Loucy (cell line): ENCODE measurements at regions not wholly inside any gene's neighbourhood (a gene's known extent, or its start where the extent isn't known, plus 50 kb on each side); places are given as distances from the start of the nearest gene placed in this dataset.

Experiments
- EZH2phosphoT487 ChIP-seq: fragments of 200-600 bp; IDR thresholded peaks from 2 replicates; pipeline ENCODE4 v1.6.1; 2018; ENCODE audit warnings: antibody characterized with exemption, mild to moderate bottlenecking, moderate library complexity, borderline replicate concordance
- TF ChIP-seq, protein P1 (sequence below): fragments of 200-600 bp; sonication (generic); conservative IDR thresholded peaks from 2 replicates; pipeline ENCODE4 v1.5.1; 2014; ENCODE audit warnings: mild to moderate bottlenecking, antibody characterized with exemption, low read length

GRCh38 chr5:10110228-10110627, 139.5 kb downstream of the ATPSCKMT start:
- TF ChIP-seq, protein P1, sequence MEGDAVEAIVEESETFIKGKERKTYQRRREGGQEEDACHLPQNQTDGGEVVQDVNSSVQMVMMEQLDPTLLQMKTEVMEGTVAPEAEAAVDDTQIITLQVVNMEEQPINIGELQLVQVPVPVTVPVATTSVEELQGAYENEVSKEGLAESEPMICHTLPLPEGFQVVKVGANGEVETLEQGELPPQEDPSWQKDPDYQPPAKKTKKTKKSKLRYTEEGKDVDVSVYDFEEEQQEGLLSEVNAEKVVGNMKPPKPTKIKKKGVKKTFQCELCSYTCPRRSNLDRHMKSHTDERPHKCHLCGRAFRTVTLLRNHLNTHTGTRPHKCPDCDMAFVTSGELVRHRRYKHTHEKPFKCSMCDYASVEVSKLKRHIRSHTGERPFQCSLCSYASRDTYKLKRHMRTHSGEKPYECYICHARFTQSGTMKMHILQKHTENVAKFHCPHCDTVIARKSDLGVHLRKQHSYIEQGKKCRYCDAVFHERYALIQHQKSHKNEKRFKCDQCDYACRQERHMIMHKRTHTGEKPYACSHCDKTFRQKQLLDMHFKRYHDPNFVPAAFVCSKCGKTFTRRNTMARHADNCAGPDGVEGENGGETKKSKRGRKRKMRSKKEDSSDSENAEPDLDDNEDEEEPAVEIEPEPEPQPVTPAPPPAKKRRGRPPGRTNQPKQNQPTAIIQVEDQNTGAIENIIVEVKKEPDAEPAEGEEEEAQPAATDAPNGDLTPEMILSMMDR, result no peak
- no peak for TF ChIP-seq EZH2phosphoT487
